Brain microvascular endothelial cell (primary cell): ENCODE measurements at regions not wholly inside any gene's neighbourhood (a gene's known extent, or its start where the extent isn't known, plus 50 kb on each side); places are given as distances from the start of the nearest gene placed in this dataset.
A peak's percentile ranks its signal among the peaks of the same experiment; 100 is the strongest.

Experiments used
- DNase-seq: peaks from one replicate; pipeline ENCODE4 v3.0.0-alpha.2; 2020
- H3K27ac ChIP-seq: fragments of 250-450 bp; sonication (Bioruptor Pico); 2 replicates; pipeline ENCODE4 v1.5.1; 2020; ENCODE audit warnings: mild to moderate bottlenecking, moderate library complexity
- H3K27me3 ChIP-seq: fragments of 250-450 bp; sonication (Bioruptor Pico); replicated peaks from 2 replicates; pipeline ENCODE4 v1.5.1; 2020; ENCODE audit warnings: mild to moderate bottlenecking
- H3K36me3 ChIP-seq: fragments of 250-450 bp; sonication (Bioruptor Pico); replicated peaks from 2 replicates; pipeline ENCODE4 v1.5.1; 2020; ENCODE audit warnings: mild to moderate bottlenecking
- H3K4me3 ChIP-seq: 2 replicates; pipeline ENCODE4 v1.5.1; 2011; ENCODE audit warnings: low read depth, mild to moderate bottlenecking, control low read depth, low read length, moderate library complexity
- in situ Hi-C: cut with HindIII; loops from 2 replicates; pipeline ENCODE4 v1.10.0; 2017; ENCODE audit warnings: low sequenced_read_pairs, low pct_ligation_motif_present
- TF ChIP-seq, protein P1 (sequence below): IDR thresholded peaks from 2 replicates; pipeline ENCODE4 v1.5.1; 2011; ENCODE audit warnings: low read depth, mild to moderate bottlenecking, moderate library complexity, low read length, control low read depth, inconsistent platforms; ENCODE audit errors: missing control alignments

DNA sequence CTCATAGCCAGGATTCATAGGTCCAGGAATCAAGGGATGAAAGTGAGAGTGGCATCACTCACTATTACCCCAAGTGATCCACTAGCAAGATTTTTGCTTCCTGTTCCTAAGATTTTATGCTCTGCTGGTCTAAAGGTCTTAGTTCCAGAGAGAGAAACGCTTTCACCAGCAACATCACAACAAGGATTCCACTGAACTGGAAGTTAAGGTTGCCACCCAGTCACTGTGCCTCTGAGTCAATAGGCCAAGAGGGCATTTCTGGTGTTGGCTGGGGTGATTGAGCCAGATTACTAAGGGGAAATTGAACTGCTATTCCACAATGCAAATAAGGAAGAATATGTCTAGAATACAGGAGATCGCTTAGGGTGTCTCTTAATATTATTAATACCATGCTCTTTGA is 142.5 kb upstream of the ARID2 start:
- no peak overlapping the region for H3K4me3 ChIP-seq
- DNase-seq, result no peak
- in situ Hi-C loops, result no loop called here
- TF ChIP-seq, protein P1, sequence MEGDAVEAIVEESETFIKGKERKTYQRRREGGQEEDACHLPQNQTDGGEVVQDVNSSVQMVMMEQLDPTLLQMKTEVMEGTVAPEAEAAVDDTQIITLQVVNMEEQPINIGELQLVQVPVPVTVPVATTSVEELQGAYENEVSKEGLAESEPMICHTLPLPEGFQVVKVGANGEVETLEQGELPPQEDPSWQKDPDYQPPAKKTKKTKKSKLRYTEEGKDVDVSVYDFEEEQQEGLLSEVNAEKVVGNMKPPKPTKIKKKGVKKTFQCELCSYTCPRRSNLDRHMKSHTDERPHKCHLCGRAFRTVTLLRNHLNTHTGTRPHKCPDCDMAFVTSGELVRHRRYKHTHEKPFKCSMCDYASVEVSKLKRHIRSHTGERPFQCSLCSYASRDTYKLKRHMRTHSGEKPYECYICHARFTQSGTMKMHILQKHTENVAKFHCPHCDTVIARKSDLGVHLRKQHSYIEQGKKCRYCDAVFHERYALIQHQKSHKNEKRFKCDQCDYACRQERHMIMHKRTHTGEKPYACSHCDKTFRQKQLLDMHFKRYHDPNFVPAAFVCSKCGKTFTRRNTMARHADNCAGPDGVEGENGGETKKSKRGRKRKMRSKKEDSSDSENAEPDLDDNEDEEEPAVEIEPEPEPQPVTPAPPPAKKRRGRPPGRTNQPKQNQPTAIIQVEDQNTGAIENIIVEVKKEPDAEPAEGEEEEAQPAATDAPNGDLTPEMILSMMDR, result no peak
- H3K36me3 ChIP-seq, result no peaks in the 10 kb centered on the region
- no peak overlapping the region for H3K27ac ChIP-seq
- no peaks in the 10 kb centered on the region for H3K27me3 ChIP-seq

DNA sequence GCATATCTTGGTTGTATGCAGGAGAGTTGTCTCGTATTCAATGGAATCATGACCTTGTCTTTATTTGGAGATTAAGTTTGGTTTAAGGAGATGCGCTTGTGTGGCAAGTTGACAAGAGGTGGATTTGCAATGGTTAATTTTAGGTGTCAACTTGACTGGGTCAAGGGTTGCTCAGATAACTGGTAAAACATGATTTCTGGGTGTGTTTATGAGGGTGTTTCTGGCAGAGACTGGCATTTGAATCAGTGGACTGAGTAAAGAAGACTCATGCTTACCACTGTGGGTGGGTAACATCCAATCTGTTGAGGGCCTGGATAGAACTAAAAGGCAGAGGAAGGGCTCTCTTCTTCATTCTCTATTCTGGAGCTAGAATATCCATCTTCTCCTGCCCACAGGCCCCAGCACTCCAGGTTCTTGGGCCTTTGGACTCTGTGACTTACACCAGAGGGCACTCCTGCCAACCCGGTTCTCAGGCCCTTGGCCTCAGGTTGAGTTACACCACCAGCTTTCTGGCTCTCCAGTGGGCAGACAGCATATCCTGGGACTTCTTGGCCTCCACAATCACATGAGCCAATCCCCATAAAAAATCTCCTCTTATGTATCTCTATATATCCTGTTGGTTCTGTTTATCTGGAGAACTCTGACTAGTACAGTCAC is 141.5 kb upstream of the ARID2 start:
- no peaks in the 10 kb centered on the region for H3K27me3 ChIP-seq
- DNase-seq, result no peak
- TF ChIP-seq, protein P1, result peak; percentile 19
- H3K4me3 ChIP-seq, result no peak overlapping the region
- in situ Hi-C loops, result no loop called here
- no peak overlapping the region for H3K27ac ChIP-seq
- H3K36me3 ChIP-seq, result no peaks in the 10 kb centered on the region

DNA sequence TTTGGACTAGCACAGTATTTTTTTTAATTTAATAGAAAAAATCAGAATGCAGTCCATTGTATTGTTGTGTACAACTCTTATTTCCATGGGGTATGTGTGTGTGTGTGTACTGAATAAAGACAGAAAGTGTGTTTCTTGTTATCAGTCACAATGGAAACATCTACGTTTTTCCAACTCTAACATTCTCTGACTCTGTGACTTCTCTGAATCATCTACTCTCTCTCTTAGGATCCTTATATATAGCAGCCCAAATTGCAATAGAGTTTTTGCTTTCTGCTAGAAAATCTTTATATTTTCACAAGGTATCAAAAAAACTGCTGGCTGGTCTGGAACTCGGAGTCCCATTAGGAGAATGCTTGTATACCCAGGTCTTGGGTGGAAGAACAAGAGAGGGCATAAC is 138.9 kb upstream of the ARID2 start:
- no peak overlapping the region for H3K27ac ChIP-seq
- DNase-seq, result no peak
- TF ChIP-seq, protein P1, result no peak
- H3K27me3 ChIP-seq, result no peaks in the 10 kb centered on the region
- no peak overlapping the region for H3K4me3 ChIP-seq
- in situ Hi-C loops, result no loop called here
- no peaks in the 10 kb centered on the region for H3K36me3 ChIP-seq

GRCh38 chr12:45591635-45592034 is 137.9 kb upstream of the ARID2 start:
- H3K27me3 ChIP-seq, result no peaks in the 10 kb centered on the region
- no peak for DNase-seq
- no peak overlapping the region for H3K4me3 ChIP-seq
- H3K36me3 ChIP-seq, result no peaks in the 10 kb centered on the region
- TF ChIP-seq, protein P1, result no peak
- no peak overlapping the region for H3K27ac ChIP-seq
- in situ Hi-C loops, result no loop called here

DNA sequence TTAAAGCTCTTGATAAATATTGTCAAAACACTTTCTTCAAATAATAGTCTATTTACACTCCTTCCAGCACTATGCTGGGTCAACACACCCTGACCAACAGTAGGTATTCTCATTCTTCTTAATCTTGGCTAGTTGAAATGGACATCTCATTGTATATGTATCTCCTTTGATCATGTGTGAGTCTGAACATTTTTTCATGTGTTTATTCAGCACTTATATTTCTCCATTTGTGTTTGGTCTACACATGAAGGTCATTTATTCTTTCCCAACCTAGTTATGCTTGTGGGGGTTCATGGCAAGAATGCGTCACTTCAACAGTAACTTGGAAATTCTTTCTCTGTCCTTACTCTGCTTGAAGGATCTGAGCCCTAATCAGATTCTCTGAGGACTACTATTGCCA is 133.1 kb upstream of the ARID2 start:
- DNase-seq, result no peak
- Histone ChIP-seq H3K36me3 (no peaks in the 10 kb centered on the region), H3K4me3 (no peak overlapping the region), H3K27ac (no peak overlapping the region), H3K27me3 (no peaks in the 10 kb centered on the region)
- TF ChIP-seq, protein P1, result no peak
- in situ Hi-C loops, result no loop called here

DNA sequence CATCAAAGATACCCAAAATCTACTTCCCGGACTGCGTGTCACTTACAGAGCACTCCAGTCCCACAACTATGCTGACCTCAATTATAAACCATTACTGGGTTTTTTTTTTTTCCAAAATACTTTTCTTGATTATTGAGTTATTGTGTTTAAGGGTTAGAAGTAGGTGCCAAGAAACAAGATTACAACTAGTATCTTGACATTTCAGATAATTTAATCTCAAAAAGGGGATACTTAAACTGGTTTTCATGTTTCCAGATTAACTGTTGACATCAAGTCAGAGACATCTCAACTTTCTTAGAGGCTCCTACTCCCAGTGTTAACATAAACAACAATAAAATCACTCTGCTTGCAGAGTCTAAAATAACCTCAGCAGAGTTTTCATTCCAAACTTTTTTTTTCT is 131.2 kb upstream of the ARID2 start:
- no peak overlapping the region for H3K27ac ChIP-seq
- in situ Hi-C loops, result no loop called here
- no peaks in the 10 kb centered on the region for H3K27me3 ChIP-seq
- TF ChIP-seq, protein P1, result no peak
- no peak for DNase-seq
- H3K36me3 ChIP-seq, result no peaks in the 10 kb centered on the region
- no peak overlapping the region for H3K4me3 ChIP-seq
